ENCODE measurements at regions not wholly inside any gene's neighbourhood (a gene's known extent, or its start where the extent isn't known, plus 50 kb on each side); places are given as distances from the start of the nearest gene placed in this dataset.

DNA sequence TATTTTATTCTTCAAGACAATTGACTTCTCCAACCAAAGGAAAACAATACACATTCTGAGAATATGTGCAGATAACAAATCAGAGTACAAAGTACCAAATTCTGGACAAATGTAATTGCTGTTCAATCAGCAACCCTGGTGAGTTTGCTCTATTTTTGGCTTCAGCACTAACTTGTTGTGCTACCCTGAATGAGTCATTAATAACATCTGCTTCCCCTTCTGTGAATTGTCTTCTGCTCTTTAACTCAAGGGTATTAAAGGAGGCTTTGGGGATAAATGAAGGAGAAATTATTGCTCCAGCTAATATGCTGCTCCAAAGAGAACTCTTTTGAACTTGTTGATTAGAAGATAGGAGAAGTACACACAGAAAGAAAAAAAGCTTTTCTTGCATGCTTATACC is 459.3 kb downstream of the HTR7 start:
- TF ChIP-seq, protein P1, sequence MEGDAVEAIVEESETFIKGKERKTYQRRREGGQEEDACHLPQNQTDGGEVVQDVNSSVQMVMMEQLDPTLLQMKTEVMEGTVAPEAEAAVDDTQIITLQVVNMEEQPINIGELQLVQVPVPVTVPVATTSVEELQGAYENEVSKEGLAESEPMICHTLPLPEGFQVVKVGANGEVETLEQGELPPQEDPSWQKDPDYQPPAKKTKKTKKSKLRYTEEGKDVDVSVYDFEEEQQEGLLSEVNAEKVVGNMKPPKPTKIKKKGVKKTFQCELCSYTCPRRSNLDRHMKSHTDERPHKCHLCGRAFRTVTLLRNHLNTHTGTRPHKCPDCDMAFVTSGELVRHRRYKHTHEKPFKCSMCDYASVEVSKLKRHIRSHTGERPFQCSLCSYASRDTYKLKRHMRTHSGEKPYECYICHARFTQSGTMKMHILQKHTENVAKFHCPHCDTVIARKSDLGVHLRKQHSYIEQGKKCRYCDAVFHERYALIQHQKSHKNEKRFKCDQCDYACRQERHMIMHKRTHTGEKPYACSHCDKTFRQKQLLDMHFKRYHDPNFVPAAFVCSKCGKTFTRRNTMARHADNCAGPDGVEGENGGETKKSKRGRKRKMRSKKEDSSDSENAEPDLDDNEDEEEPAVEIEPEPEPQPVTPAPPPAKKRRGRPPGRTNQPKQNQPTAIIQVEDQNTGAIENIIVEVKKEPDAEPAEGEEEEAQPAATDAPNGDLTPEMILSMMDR (IDR thresholded peaks at IDR 0.05; ENCODE audit: extremely low read depth, low read depth, low read length), result no peak
- Histone ChIP-seq H4K20me1 (ENCODE audit: insufficient read depth, low read length) (no peaks in the 10 kb centered on the region), H3K27me3 (ENCODE audit: insufficient read depth, low read length) (no peaks in the 10 kb centered on the region), H3K27ac (ENCODE audit: low read depth, low read length) (no peak overlapping the region), H3K36me3 (ENCODE audit: insufficient read depth, low read length) (no peaks in the 10 kb centered on the region), H3K4me2 (ENCODE audit: insufficient read depth, low read length) (no peak overlapping the region), H3K9me3 (ENCODE audit: low read depth, low read length) (no peaks in the 10 kb centered on the region), H3K79me2 (ENCODE audit: insufficient read depth, low read length) (no peaks in the 10 kb centered on the region), H3K4me3 (ENCODE audit: insufficient read depth, low read length) (no peak overlapping the region), H2AFZ (ENCODE audit: low read length) (no peak overlapping the region), H3K4me1 (ENCODE audit: insufficient read depth, low read length) (no peaks in the 10 kb centered on the region)
- DNase-seq (ENCODE audit: insufficient read length, low spot score, missing footprints), result no peak

DNA sequence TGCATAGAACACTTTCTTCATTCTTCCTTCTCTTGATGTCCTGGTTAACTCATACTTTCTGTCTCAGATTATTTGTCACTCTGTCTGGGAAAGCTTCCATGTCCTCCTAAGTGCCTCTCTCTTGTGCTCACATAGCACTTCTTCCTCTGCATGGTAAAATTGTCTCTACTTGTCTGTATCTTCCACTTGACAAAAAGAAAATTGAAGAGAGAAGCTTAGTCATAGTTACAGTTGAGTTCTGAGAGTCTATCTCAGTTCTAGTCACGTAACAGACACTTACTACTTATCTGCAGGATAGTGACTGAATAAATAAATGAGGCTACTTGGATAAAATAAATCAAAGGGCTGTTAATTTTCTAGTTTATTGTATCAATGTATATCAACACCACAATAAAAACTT is 458.1 kb downstream of the HTR7 start:
- no peaks in the 10 kb centered on the region for H3K27me3 ChIP-seq (ENCODE audit: insufficient read depth, low read length)
- no peaks in the 10 kb centered on the region for H3K36me3 ChIP-seq (ENCODE audit: insufficient read depth, low read length)
- no peak overlapping the region for H3K4me2 ChIP-seq (ENCODE audit: insufficient read depth, low read length)
- no peak overlapping the region for H3K27ac ChIP-seq (ENCODE audit: low read depth, low read length)
- no peaks in the 10 kb centered on the region for H3K79me2 ChIP-seq (ENCODE audit: insufficient read depth, low read length)
- TF ChIP-seq, protein P1 (IDR thresholded peaks at IDR 0.05; ENCODE audit: extremely low read depth, low read depth, low read length), result no peak
- H2AFZ ChIP-seq (ENCODE audit: low read length), result no peak overlapping the region
- DNase-seq (ENCODE audit: insufficient read length, low spot score, missing footprints), result no peak
- no peaks in the 10 kb centered on the region for H3K4me1 ChIP-seq (ENCODE audit: insufficient read depth, low read length)
- H3K9me3 ChIP-seq (ENCODE audit: low read depth, low read length), result no peaks in the 10 kb centered on the region
- H3K4me3 ChIP-seq (ENCODE audit: insufficient read depth, low read length), result no peak overlapping the region
- H4K20me1 ChIP-seq (ENCODE audit: insufficient read depth, low read length), result no peaks in the 10 kb centered on the region

DNA sequence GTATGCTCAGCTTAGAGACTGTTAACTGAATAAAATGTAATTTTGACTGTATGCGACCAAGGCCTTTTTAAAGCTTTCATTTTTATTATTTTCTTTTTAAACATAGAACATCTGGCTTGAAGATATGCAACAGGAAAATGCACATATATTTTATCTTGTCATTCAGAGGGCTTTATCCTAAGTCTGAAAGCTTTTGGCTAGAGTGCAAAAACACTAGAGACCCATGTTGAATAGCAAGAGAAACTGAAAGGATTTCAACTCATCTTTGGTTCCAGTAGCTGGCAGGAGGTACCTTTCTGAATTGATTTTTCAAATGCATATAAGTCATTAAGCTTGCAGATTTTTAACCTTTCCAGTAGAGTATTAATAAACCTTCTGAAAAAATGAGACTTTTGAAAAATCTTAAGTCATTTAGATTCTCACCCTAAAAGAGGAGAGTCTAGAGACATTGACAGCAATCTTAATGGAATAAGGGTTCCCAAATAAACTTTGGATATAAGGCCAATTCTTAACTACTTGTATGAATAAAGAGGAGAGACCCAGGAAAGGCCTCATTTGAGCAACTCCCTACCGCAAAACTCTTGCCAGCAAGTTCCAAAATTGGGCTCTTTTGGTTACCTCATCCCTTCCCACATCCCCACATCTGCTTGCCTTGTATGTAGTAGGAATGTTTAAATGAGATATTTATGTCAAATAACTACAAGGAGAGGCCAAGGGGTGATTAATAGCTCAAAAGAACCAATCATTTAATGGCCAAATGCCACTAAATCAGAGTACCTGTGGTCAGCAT is 454.4 kb downstream of the HTR7 start:
- Histone ChIP-seq H3K27me3 (ENCODE audit: insufficient read depth, low read length) (no peaks in the 10 kb centered on the region), H3K4me2 (ENCODE audit: insufficient read depth, low read length) (no peak overlapping the region), H2AFZ (ENCODE audit: low read length) (no peak overlapping the region), H3K27ac (ENCODE audit: low read depth, low read length) (no peak overlapping the region), H3K79me2 (ENCODE audit: insufficient read depth, low read length) (no peaks in the 10 kb centered on the region), H3K4me1 (ENCODE audit: insufficient read depth, low read length) (peaks cover 6% of the 10 kb centered on the region), H3K9me3 (ENCODE audit: low read depth, low read length) (no peaks in the 10 kb centered on the region), H4K20me1 (ENCODE audit: insufficient read depth, low read length) (no peaks in the 10 kb centered on the region), H3K36me3 (ENCODE audit: insufficient read depth, low read length) (no peaks in the 10 kb centered on the region), H3K4me3 (ENCODE audit: insufficient read depth, low read length) (no peak overlapping the region)
- TF ChIP-seq, protein P1 (IDR thresholded peaks at IDR 0.05; ENCODE audit: extremely low read depth, low read depth, low read length), result no peak
- no peak for DNase-seq (ENCODE audit: insufficient read length, low spot score, missing footprints)

DNA sequence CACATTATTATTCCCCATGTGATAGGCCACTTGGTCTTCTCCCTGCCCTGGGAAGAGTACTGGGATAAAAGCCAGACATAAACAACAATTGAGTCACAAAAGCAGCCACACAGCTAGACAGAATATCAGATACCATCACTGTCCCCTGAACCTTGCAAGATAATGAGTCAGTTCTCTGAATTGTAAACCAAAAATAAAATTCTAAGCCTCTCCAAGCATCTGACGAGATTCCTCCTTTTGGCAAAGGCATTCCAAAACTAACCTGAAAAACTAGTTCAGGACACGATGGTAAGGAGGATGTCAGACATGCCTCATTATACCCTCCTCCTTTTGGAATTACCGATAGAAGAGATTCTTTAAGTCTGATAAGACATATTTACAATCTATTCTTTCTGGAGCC is 450.7 kb downstream of the HTR7 start:
- no peaks in the 10 kb centered on the region for H3K27me3 ChIP-seq (ENCODE audit: insufficient read depth, low read length)
- peaks cover 2% of the 10 kb centered on the region for H3K9me3 ChIP-seq (ENCODE audit: low read depth, low read length)
- H4K20me1 ChIP-seq (ENCODE audit: insufficient read depth, low read length), result no peaks in the 10 kb centered on the region
- no peak overlapping the region for H3K4me3 ChIP-seq (ENCODE audit: insufficient read depth, low read length)
- H2AFZ ChIP-seq (ENCODE audit: low read length), result no peak overlapping the region
- H3K4me1 ChIP-seq (ENCODE audit: insufficient read depth, low read length), result peaks cover 6% of the 10 kb centered on the region
- H3K36me3 ChIP-seq (ENCODE audit: insufficient read depth, low read length), result no peaks in the 10 kb centered on the region
- H3K4me2 ChIP-seq (ENCODE audit: insufficient read depth, low read length), result peak overlapping the region; percentile 34
- no peaks in the 10 kb centered on the region for H3K79me2 ChIP-seq (ENCODE audit: insufficient read depth, low read length)
- TF ChIP-seq, protein P1 (IDR thresholded peaks at IDR 0.05; ENCODE audit: extremely low read depth, low read depth, low read length), result no peak
- DNase-seq (ENCODE audit: insufficient read length, low spot score, missing footprints), result peak; percentile 61
- no peak overlapping the region for H3K27ac ChIP-seq (ENCODE audit: low read depth, low read length)
